B cell (primary cell): ENCODE measurements at regions not wholly inside any gene's neighbourhood (a gene's known extent, or its start where the extent isn't known, plus 50 kb on each side); places are given as distances from the start of the nearest gene placed in this dataset.

Experiments
- EZH2 ChIP-seq: IDR thresholded peaks from 2 replicates; pipeline ENCODE4 v1.6.1; 2012; ENCODE audit warnings: borderline replicate concordance, low read depth, mild to moderate bottlenecking, moderate library complexity, low read length; ENCODE audit not compliant: insufficient read depth, poor library complexity, severe bottlenecking
- TF ChIP-seq, protein P1 (sequence below): fragments of 200-600 bp; IDR thresholded peaks from one replicate; pipeline ENCODE4 v1.8.0; 2022; ENCODE audit warnings: antibody characterized with exemption, mild to moderate bottlenecking

DNA sequence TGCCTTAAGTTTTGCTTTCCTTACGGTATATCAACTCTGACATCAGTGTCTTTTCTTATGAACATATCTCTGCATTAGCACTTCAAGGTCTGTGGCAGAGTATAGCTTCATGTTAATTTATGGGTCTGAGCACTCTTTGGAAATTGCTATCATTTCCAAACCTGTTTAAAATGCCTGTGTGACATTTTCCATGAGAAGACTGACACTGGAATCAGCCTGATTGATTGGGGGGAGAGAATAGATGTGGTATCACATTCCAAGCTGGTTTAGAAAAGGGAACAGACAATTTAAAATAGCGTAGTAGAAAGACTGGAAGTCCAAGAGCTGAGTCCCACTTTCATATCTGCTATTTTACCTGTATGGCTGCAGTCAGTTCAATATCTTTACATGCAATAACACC, 272.1 kb upstream of the CDH10 start:
- TF ChIP-seq, protein P1, sequence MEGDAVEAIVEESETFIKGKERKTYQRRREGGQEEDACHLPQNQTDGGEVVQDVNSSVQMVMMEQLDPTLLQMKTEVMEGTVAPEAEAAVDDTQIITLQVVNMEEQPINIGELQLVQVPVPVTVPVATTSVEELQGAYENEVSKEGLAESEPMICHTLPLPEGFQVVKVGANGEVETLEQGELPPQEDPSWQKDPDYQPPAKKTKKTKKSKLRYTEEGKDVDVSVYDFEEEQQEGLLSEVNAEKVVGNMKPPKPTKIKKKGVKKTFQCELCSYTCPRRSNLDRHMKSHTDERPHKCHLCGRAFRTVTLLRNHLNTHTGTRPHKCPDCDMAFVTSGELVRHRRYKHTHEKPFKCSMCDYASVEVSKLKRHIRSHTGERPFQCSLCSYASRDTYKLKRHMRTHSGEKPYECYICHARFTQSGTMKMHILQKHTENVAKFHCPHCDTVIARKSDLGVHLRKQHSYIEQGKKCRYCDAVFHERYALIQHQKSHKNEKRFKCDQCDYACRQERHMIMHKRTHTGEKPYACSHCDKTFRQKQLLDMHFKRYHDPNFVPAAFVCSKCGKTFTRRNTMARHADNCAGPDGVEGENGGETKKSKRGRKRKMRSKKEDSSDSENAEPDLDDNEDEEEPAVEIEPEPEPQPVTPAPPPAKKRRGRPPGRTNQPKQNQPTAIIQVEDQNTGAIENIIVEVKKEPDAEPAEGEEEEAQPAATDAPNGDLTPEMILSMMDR: no peak
- TF ChIP-seq EZH2: no peak
